AG04449 (cell line): ENCODE measurements at regions not wholly inside any gene's neighbourhood (a gene's known extent, or its start where the extent isn't known, plus 50 kb on each side); places are given as distances from the start of the nearest gene placed in this dataset.

Experiments
- CTCF ChIA-PET: fragments of 350-600 bp; formaldehyde crosslinking; extraction: SDS; loops from one replicate; lab custom pipeline; 2021; ENCODE audit warnings: antibody characterized with exemption; lab: Yijun Ruan, JAX
- POLR2A ChIA-PET: fragments of 400-600, 350-600 bp; formaldehyde crosslinking; extraction: SDS; loops from one replicate; lab custom pipeline; 2020; ENCODE audit warnings: antibody characterized with exemption, inconsistent platforms; lab: Yijun Ruan, JAX
- DNase-seq: peaks from one replicate; pipeline ENCODE4 v3.0.0-alpha.2; 2010; ENCODE audit warnings: low read depth, low spot score
- H3K4me3 ChIP-seq: 2 replicates; pipeline ENCODE4 v1.5.1; 2011; ENCODE audit warnings: low read depth, mild to moderate bottlenecking, control low read depth, low read length
- CTCF ChIP-seq: IDR thresholded peaks from one replicate; pipeline ENCODE4 v1.5.1; 2011; ENCODE audit warnings: mild to moderate bottlenecking, moderate library complexity, low read length, control low read depth, inconsistent platforms; ENCODE audit not compliant: insufficient read depth; ENCODE audit errors: missing control alignments

DNA sequence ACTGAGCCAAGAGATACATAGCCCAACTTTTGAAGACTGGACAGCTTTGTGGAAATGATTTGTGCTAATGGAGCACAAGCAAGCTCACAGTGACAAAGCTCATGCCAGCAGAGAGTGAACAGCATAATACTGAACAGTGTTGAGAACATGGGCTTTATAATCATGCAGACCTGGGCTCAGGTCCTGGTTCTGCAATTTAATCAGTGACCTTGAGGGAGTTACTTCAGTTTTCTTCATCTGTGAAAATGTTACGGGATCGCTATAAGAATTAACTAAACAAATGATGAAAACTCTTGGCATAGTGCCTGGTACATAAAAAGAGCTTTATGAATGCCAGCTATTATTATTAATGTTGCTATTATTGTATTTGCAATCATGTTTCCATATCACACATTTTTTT is 690.5 kb upstream of the LRRN3 start:
- ChIA-PET POLR2A (no interaction called here), CTCF (no interaction called here)
- H3K4me3 ChIP-seq: no peak overlapping the region
- DNase-seq: no peak
- TF ChIP-seq CTCF: no peak

DNA sequence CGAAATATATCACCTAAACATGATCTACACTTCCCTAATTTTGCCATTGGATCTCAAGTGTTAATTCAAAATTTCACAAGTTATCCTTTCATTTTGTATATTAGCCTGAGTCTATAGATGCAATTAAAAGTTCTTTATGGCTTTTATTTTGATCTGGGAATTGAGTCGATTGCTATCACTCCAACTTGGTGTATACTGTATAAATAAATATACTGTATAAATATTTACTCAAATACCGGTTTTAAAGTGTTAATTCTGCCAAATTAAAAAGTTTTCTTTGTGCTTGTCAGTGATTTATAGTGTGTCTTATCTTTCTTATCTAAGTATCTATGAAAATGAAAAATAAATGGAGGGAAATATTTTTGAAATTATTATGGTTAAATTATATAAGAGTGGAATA is 683.7 kb upstream of the LRRN3 start:
- no peak overlapping the region for H3K4me3 ChIP-seq
- CTCF ChIA-PET: no interaction called here
- POLR2A ChIA-PET: no interaction called here
- no peak for DNase-seq
- no peak for TF ChIP-seq CTCF

GRCh38 chr7:110407706-110408105 is 683.2 kb upstream of the LRRN3 start:
- no peak overlapping the region for H3K4me3 ChIP-seq
- ChIA-PET POLR2A (no interaction called here), CTCF (no interaction called here)
- DNase-seq: no peak
- TF ChIP-seq CTCF: no peak

DNA sequence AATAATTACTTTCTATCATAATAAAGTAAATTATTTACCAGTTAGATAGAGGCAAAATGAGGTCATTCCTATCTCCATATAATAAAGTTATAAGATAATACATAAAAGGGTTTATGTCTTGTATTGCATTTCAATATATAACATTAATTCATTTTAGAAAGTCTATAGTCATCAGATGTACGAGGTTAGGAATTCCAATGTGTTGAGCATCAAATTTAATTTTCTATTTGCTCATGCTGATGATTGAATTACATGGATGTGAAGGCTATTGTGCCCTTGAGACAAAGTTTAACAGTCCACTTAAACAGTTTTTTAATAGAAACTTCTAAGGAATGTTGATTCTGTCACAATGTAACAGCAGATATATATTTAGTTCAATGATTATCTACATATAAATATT is 678.3 kb upstream of the LRRN3 start:
- ChIA-PET CTCF (no interaction called here), POLR2A (no interaction called here)
- no peak for TF ChIP-seq CTCF
- no peak for DNase-seq
- H3K4me3 ChIP-seq: no peak overlapping the region

GRCh38 chr7:110413038-110413437 is 677.9 kb upstream of the LRRN3 start:
- no peak overlapping the region for H3K4me3 ChIP-seq
- ChIA-PET POLR2A (no interaction called here), CTCF (no interaction called here)
- no peak for TF ChIP-seq CTCF
- DNase-seq: no peak

- no peak for DNase-seq
- no peak for TF ChIP-seq CTCF
- no peak overlapping the region for H3K4me3 ChIP-seq
- ChIA-PET CTCF (no interaction called here), POLR2A (no interaction called here)
Measured at GRCh38 chr7:110417611-110418010, 673.3 kb upstream of the LRRN3 start.
